ENCODE measurements at regions not wholly inside any gene's neighbourhood (a gene's known extent, or its start where the extent isn't known, plus 50 kb on each side); places are given as distances from the start of the nearest gene placed in this dataset.

DNA sequence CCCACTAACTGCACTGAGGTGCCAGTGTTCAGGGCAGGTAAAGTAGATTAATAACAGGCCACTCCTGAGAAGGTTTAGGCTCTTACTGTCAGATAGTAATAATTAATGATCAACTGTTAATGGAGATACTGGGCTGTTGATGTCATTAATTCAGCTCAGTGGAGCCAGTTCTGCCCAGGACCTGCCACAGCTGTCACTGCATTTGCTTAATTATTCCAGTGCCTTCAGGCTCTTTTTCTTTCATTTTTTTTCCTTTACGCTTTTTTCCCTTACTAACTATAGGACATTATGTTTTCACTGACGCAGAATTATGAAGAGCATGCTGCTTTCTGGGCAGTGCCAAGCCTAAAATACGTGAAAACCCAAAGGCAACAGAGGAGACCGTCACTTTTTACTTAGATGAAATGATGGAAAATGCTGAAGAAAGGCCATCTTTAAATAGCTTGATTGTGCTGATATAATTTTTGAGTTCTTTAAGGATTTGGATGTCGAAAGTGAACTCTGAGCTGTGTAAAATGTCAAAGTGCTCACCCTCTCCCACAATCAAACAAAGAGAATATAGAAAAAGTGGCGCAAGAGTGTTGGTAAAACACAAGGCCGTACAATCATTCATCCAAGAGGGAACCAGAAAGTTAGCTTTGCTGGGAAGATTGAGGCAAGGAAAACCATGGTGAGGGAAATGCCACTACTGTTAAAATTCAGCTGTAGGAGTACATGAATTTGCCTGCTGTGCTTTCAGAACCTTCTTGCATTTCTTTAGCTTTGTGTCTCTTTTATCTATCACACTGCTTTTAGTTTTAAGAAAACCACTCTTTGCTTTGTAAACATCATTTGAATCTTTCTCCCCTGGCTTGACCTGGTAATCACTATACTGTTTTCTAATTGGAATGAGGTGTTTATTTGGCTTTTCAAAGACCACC lies 192.0 kb upstream of the ZEB2 start:
- TF ChIP-seq EZH2 (IDR thresholded peaks at IDR 0.05; ENCODE audit: low read depth): no peak
- TF ChIP-seq, protein P1, sequence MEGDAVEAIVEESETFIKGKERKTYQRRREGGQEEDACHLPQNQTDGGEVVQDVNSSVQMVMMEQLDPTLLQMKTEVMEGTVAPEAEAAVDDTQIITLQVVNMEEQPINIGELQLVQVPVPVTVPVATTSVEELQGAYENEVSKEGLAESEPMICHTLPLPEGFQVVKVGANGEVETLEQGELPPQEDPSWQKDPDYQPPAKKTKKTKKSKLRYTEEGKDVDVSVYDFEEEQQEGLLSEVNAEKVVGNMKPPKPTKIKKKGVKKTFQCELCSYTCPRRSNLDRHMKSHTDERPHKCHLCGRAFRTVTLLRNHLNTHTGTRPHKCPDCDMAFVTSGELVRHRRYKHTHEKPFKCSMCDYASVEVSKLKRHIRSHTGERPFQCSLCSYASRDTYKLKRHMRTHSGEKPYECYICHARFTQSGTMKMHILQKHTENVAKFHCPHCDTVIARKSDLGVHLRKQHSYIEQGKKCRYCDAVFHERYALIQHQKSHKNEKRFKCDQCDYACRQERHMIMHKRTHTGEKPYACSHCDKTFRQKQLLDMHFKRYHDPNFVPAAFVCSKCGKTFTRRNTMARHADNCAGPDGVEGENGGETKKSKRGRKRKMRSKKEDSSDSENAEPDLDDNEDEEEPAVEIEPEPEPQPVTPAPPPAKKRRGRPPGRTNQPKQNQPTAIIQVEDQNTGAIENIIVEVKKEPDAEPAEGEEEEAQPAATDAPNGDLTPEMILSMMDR (conservative IDR thresholded peaks at IDR 0.05): no peak
